Activated naive CD8-positive, alpha-beta T cell (primary cell): ENCODE measurements at regions not wholly inside any gene's neighbourhood (a gene's known extent, or its start where the extent isn't known, plus 50 kb on each side); places are given as distances from the start of the nearest gene placed in this dataset.

Experiments
- H3K27ac Mint-ChIP-seq: one replicate; pipeline ENCODE4 v1.8.0; 2021; ENCODE audit warnings: mixed read lengths
- H3K27me3 Mint-ChIP-seq: one replicate; pipeline ENCODE4 v1.8.0; 2021; ENCODE audit warnings: mixed read lengths
- H3K36me3 Mint-ChIP-seq: one replicate; pipeline ENCODE4 v1.8.0; 2021; ENCODE audit warnings: mixed read lengths
- H3K4me1 Mint-ChIP-seq: one replicate; pipeline ENCODE4 v1.8.0; 2021; ENCODE audit warnings: low read depth, mixed read lengths
- H3K4me3 Mint-ChIP-seq: one replicate; pipeline ENCODE4 v1.8.0; 2021; ENCODE audit warnings: mild to moderate bottlenecking, mixed read lengths
- H3K9me3 Mint-ChIP-seq: one replicate; pipeline ENCODE4 v1.8.0; 2021; ENCODE audit warnings: low read depth, mixed read lengths

DNA sequence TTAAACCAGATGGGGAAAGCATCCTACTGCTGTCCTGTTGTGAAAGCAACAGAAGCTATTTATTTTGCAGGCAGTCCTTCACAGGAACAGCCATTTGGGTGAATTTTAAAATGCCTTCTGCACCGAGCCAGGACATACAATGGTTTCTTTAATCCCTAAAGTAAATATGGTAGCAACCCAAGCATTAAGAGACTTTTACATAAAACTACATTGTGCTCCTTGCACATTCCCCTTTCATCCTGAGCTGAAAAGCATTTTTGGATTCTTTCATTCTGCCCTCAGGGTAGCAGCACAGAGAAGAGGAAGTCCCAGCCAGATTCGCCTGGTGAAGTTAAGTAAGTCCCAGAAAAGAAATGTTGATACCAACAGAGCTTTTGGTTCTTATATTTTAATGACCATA is 84.0 kb upstream of the FAM3C start:
- H3K27ac Mint-ChIP-seq: no peak overlapping the region
- H3K9me3 Mint-ChIP-seq: no peaks in the 10 kb centered on the region
- no peak overlapping the region for H3K4me3 Mint-ChIP-seq
- H3K27me3 Mint-ChIP-seq: no peaks in the 10 kb centered on the region
- peaks cover 3% of the 10 kb centered on the region for H3K4me1 Mint-ChIP-seq
- no peaks in the 10 kb centered on the region for H3K36me3 Mint-ChIP-seq

GRCh38 chr7:121479466-121479865 is 83.4 kb upstream of the FAM3C start:
- H3K27me3 Mint-ChIP-seq: no peaks in the 10 kb centered on the region
- peaks cover 3% of the 10 kb centered on the region for H3K4me1 Mint-ChIP-seq
- H3K36me3 Mint-ChIP-seq: no peaks in the 10 kb centered on the region
- no peak overlapping the region for H3K27ac Mint-ChIP-seq
- H3K9me3 Mint-ChIP-seq: no peaks in the 10 kb centered on the region
- no peak overlapping the region for H3K4me3 Mint-ChIP-seq

DNA sequence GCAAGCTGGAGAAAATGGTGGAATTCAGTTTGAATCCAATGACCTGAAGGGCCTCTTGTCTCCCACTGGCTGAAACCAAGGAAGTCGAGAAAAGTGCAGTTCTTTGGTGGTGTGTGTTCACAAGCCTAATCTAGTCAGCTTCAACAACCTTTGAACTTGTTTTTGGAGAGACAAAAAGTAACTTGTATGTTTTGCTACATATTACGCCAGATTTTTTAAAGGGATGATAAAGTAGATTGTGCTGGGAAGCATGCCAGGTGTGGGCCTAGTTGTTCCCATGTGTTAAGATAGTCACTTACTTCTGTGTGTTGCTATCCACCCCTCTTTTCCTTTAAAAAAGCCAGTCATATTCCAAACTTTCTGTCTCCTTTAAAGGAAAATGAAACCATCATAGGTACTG is 79.7 kb upstream of the FAM3C start:
- H3K27ac Mint-ChIP-seq: no peak overlapping the region
- no peaks in the 10 kb centered on the region for H3K9me3 Mint-ChIP-seq
- H3K4me1 Mint-ChIP-seq: no peaks in the 10 kb centered on the region
- H3K36me3 Mint-ChIP-seq: no peaks in the 10 kb centered on the region
- no peaks in the 10 kb centered on the region for H3K27me3 Mint-ChIP-seq
- H3K4me3 Mint-ChIP-seq: no peak overlapping the region

DNA sequence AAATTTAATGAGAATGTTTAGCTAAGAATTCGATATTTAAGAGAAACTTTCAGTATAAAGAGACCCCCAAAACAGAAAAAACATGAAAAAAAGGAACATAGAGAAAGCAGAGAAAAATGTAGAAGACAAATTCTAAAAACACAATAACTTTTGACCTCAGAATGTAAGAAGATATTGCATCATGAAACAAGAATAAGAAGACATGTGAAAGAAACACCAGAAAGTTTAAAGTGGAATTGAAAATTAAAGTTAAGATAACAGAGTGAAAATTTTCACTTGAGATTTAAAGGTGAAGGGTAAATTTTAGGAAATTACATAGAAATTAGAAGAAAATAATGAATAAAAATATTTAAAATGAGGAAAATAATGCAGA is 78.2 kb upstream of the FAM3C start:
- Mint-ChIP-seq H3K4me1 (no peaks in the 10 kb centered on the region), H3K27ac (no peak overlapping the region), H3K27me3 (no peaks in the 10 kb centered on the region), H3K4me3 (no peak overlapping the region), H3K9me3 (no peaks in the 10 kb centered on the region), H3K36me3 (no peaks in the 10 kb centered on the region)

DNA sequence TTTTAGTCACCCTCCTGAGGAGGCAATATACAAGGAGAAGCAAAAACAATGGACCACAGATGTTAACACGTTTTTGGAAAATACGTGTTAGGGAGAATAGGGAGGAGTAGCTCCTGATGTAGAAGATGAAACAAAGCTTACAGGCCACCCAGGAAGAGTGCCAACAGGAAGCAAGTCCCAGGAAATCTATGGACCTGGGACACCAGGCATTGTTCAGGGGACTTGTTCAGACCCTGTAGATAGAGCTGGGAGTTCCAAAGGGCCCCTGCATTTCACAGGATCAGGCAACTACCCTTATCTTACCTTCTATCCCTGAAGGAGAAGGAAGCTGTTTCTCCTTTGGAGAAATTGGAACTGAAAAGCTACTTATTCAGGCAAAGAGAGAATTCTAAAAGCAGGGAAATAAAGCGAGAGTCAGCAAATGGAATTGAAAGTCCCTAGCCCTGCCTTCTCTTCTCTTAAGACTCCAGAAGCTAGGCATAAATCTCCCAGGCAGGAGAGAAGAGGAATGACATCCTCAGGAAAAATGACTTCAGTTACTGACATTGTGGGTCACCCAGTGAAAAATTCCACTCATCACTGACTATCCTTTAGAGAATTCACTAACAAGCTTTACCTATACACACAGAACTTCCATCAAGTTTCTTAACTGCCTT is 77.7 kb upstream of the FAM3C start:
- H3K27ac Mint-ChIP-seq: no peak overlapping the region
- no peak overlapping the region for H3K4me3 Mint-ChIP-seq
- H3K36me3 Mint-ChIP-seq: no peaks in the 10 kb centered on the region
- H3K9me3 Mint-ChIP-seq: no peaks in the 10 kb centered on the region
- H3K4me1 Mint-ChIP-seq: no peaks in the 10 kb centered on the region
- no peaks in the 10 kb centered on the region for H3K27me3 Mint-ChIP-seq

DNA sequence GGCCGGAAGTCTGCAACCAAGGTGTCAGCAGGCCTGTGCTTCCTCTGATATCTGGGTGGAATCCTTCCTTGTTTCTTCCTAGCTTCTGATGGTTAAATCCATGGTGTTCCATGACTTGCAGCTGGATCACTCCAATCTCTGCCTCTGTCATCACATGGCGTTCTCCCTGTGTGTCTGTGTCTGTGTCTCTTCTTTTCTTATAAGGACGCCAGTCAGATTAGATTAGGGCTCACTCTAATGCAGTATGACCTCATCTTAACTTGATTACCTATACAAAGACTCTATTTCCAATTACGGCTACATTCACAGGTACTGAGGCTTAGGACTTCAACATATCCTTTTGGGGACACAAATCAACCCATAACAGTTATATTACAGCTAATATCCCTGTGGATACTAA is 70.3 kb upstream of the FAM3C start:
- H3K9me3 Mint-ChIP-seq: no peaks in the 10 kb centered on the region
- no peaks in the 10 kb centered on the region for H3K36me3 Mint-ChIP-seq
- no peaks in the 10 kb centered on the region for H3K4me1 Mint-ChIP-seq
- no peak overlapping the region for H3K27ac Mint-ChIP-seq
- no peak overlapping the region for H3K4me3 Mint-ChIP-seq
- peaks cover 10% of the 10 kb centered on the region for H3K27me3 Mint-ChIP-seq

DNA sequence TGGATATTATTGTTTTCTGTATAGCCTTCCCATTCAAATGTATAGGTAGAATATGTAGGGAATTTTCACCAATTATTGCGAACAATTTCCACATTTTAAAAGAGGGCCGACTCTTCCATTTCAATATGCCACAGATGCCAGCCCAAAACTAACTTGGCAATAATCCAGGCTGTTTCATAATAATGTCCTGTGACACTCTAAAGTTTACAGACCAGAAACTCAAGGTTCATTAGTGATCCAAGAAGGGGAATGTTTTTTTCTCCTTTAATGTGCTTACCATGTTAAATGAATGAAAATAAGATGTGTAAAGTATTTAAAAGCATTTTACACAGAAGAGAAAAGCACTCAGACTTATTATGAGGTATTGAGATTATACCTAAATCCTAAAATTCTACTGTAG is 63.0 kb upstream of the FAM3C start:
- Mint-ChIP-seq H3K4me1 (no peaks in the 10 kb centered on the region), H3K27ac (no peak overlapping the region), H3K9me3 (no peaks in the 10 kb centered on the region), H3K36me3 (no peaks in the 10 kb centered on the region), H3K4me3 (no peak overlapping the region), H3K27me3 (peaks cover 10% of the 10 kb centered on the region)

DNA sequence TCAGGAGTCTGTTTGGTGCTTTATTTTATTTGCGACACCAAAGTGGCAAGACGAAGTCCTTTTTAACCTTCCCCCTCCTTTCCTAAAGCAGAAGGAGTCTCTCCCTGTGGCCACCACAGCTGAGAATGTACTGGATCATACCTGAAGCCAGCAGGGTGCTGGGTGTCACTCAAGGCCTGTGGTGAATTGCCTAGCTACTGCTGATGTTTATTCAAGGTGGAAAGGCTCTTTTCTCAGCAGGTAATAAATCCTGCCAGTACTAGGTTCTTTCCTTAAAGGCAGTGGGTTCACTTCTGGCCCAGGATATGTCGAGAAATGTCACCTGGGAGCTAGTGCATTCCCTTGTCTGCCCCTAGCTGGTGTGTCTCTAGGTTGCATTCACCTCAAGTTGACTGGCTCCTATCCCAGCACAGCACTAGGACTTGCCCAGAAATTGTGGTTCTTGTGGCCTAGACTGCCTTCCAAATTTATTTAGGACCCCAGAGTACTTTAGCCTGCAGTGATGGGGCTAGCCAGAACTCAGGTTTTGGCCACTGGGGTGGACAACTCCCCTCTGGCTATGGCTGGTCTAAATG is 60.8 kb upstream of the FAM3C start:
- no peaks in the 10 kb centered on the region for H3K4me1 Mint-ChIP-seq
- H3K9me3 Mint-ChIP-seq: no peaks in the 10 kb centered on the region
- no peak overlapping the region for H3K27ac Mint-ChIP-seq
- H3K27me3 Mint-ChIP-seq: peaks cover 4% of the 10 kb centered on the region
- H3K4me3 Mint-ChIP-seq: no peak overlapping the region
- no peaks in the 10 kb centered on the region for H3K36me3 Mint-ChIP-seq

GRCh38 chr7:121456015-121456414 is 59.9 kb upstream of the FAM3C start:
- H3K27me3 Mint-ChIP-seq: peaks cover 1% of the 10 kb centered on the region
- H3K4me1 Mint-ChIP-seq: no peaks in the 10 kb centered on the region
- no peaks in the 10 kb centered on the region for H3K36me3 Mint-ChIP-seq
- H3K27ac Mint-ChIP-seq: no peak overlapping the region
- no peak overlapping the region for H3K4me3 Mint-ChIP-seq
- no peaks in the 10 kb centered on the region for H3K9me3 Mint-ChIP-seq

GRCh38 chr7:121452389-121452788 is 56.3 kb upstream of the FAM3C start:
- H3K9me3 Mint-ChIP-seq: no peaks in the 10 kb centered on the region
- no peak overlapping the region for H3K27ac Mint-ChIP-seq

DNA sequence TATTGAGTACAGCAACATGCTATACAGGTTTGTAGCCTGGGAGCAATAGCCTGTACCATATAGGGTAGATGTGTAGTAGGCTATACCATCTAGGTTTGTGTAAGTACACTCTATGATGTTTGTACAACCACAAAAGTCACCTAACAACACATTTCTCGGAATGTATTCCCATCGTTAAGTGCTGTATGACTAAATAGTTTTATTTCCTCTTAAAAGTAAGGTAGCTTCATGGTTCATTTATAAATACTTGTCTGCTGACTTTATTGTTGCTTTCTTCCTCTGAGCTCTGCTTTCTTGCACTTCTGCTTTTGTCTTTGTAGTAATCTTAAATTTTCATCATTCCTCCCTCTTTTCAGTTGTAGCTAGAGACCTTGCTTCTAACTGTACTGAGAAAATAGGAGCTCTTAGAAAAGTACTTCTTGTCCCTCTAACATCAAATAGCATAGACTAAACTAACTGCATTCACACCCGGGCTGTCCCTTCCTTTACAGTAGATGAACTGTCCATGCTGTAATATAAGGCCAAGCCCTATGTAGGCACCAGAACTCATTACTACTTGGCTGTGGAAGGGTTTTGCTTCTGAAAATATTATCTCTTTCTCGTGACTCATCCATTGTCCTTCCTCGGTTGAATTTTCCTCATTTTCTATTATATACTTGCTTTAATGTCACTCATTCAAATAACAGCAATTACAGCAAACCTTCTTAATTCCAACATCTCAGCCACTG is 55.4 kb upstream of the FAM3C start:
- Mint-ChIP-seq H3K27me3 (no peaks in the 10 kb centered on the region), H3K36me3 (no peaks in the 10 kb centered on the region), H3K4me1 (no peaks in the 10 kb centered on the region), H3K27ac (no peak overlapping the region), H3K4me3 (no peak overlapping the region), H3K9me3 (no peaks in the 10 kb centered on the region)

More at GRCh38 chr7:121452389-121452788, 56.3 kb upstream of the FAM3C start:
- H3K4me3 Mint-ChIP-seq: no peak overlapping the region
- H3K36me3 Mint-ChIP-seq: no peaks in the 10 kb centered on the region
- H3K27me3 Mint-ChIP-seq: no peaks in the 10 kb centered on the region
- H3K4me1 Mint-ChIP-seq: no peaks in the 10 kb centered on the region

DNA sequence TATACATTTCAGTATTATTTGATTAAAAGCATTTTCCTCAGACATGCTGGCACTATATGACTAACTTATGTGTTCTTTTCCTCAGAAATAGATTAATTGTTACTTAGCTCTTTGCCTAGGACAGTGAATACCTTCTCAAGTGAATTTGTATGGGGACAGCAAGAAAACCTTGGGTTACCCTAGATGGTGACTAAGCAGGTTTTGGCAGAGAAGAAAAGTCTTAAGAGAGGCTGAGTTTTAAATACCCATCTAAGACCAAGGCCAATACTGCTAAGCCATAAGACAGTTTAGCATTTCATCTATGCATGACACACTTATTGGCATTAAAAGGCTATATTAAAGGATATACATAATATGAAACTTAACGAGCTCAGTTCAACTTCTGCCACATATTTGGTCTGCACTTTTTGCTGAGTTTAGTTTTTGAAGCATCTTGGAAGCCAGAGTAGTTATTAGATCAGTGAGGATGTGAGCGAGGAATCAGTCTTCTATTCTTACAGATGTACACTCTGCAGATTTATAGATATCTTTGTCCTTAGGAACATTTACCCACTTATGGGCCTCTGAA is 54.6 kb upstream of the FAM3C start:
- H3K36me3 Mint-ChIP-seq: no peaks in the 10 kb centered on the region
- H3K4me3 Mint-ChIP-seq: no peak overlapping the region
- H3K27me3 Mint-ChIP-seq: no peaks in the 10 kb centered on the region
- H3K4me1 Mint-ChIP-seq: no peaks in the 10 kb centered on the region
- H3K9me3 Mint-ChIP-seq: no peaks in the 10 kb centered on the region
- no peak overlapping the region for H3K27ac Mint-ChIP-seq

DNA sequence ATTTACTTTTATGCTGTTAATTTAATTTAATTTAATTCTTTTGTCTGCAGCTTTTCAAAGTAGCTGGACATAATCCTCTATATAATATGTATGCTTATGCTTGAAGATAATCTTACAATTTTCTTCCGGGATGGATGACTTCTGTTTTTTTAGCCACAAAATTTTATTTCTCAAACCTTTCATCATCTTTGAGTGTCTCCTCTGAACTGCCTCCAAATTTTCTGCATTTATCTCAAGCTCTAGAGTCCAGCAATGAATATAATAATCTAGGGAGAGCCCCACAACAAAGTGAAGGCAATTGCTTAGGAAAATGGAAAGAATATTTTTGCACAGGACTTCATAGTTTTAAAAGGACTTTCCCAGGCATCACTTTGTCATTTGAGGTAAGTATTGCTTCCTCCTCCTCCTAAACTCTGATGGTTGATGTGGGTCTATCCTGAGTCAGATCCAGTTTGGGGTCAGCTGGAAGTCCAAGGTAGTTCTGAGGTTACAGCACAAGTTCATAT is 53.7 kb upstream of the FAM3C start:
- no peak overlapping the region for H3K27ac Mint-ChIP-seq
- H3K4me3 Mint-ChIP-seq: no peak overlapping the region
- no peaks in the 10 kb centered on the region for H3K4me1 Mint-ChIP-seq
- no peaks in the 10 kb centered on the region for H3K9me3 Mint-ChIP-seq
- no peaks in the 10 kb centered on the region for H3K36me3 Mint-ChIP-seq
- H3K27me3 Mint-ChIP-seq: no peaks in the 10 kb centered on the region

GRCh38 chr7:121449329-121449728 is 53.2 kb upstream of the FAM3C start:
- Mint-ChIP-seq H3K27ac (no peak overlapping the region), H3K4me3 (no peak overlapping the region), H3K4me1 (no peaks in the 10 kb centered on the region), H3K27me3 (no peaks in the 10 kb centered on the region), H3K9me3 (no peaks in the 10 kb centered on the region), H3K36me3 (no peaks in the 10 kb centered on the region)

GRCh38 chr7:121448429-121448828 is 52.3 kb upstream of the FAM3C start:
- no peaks in the 10 kb centered on the region for H3K4me1 Mint-ChIP-seq
- no peaks in the 10 kb centered on the region for H3K36me3 Mint-ChIP-seq
- H3K27ac Mint-ChIP-seq: no peak overlapping the region
- no peaks in the 10 kb centered on the region for H3K9me3 Mint-ChIP-seq
- no peak overlapping the region for H3K4me3 Mint-ChIP-seq
- no peaks in the 10 kb centered on the region for H3K27me3 Mint-ChIP-seq
